ENCODE measurements at regions not wholly inside any gene's neighbourhood (a gene's known extent, or its start where the extent isn't known, plus 50 kb on each side); places are given as distances from the start of the nearest gene placed in this dataset.

DNA sequence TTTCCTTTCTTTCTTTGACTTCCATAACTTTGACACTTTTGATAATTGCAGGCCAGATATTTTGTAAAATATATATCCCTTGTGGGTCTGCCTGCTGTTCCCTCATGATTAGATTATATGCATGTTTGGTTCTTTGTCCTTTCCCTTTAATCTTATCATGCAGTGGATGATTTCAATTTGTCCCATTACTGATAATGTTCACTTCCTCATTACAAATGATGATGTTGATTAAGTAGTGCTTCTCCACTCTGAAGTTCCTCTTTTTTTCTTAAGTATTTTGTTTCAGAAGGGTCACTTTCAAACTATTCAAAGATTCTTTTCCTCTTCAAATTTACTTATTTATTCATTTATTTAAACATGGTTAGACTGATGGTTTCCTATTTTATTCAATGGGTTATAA lies 898.1 kb downstream of the XPNPEP1 start:
- TF ChIP-seq, protein P1, sequence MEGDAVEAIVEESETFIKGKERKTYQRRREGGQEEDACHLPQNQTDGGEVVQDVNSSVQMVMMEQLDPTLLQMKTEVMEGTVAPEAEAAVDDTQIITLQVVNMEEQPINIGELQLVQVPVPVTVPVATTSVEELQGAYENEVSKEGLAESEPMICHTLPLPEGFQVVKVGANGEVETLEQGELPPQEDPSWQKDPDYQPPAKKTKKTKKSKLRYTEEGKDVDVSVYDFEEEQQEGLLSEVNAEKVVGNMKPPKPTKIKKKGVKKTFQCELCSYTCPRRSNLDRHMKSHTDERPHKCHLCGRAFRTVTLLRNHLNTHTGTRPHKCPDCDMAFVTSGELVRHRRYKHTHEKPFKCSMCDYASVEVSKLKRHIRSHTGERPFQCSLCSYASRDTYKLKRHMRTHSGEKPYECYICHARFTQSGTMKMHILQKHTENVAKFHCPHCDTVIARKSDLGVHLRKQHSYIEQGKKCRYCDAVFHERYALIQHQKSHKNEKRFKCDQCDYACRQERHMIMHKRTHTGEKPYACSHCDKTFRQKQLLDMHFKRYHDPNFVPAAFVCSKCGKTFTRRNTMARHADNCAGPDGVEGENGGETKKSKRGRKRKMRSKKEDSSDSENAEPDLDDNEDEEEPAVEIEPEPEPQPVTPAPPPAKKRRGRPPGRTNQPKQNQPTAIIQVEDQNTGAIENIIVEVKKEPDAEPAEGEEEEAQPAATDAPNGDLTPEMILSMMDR (IDR thresholded peaks at IDR 0.05), result no peak
- TF ChIP-seq POLR2A (IDR thresholded peaks at IDR 0.05), result no peak

All from heart left ventricle (tissue), 13 donors.